Calu3 (cell line): ENCODE measurements at regions not wholly inside any gene's neighbourhood (a gene's known extent, or its start where the extent isn't known, plus 50 kb on each side); places are given as distances from the start of the nearest gene placed in this dataset.

Source experiments
- BruUV-seq: library from RNA; stranded (reverse); fragments of 400-500 nt; replicated peaks from 2 replicates; lab custom pipeline; 2021; lab: Mats Ljungman, UMichigan
- CTCF ChIA-PET: fragments of 300-600 bp; sonication (Branson Sonifier 250); formaldehyde crosslinking; loops from one replicate; lab custom pipeline; 2022; ENCODE audit warnings: antibody characterized with exemption; lab: Charles Lee
- DNase-seq: peaks from one replicate; pipeline ENCODE4 v3.0.0; 2022
- H3K27ac Mint-ChIP-seq: one replicate; pipeline ENCODE4 v1.8.0; 2022; ENCODE audit warnings: mixed read lengths; ENCODE audit not compliant: unreplicated experiment
- H3K27me3 Mint-ChIP-seq: one replicate; pipeline ENCODE4 v1.8.0; 2022; ENCODE audit warnings: mixed read lengths; ENCODE audit not compliant: unreplicated experiment
- H3K36me3 Mint-ChIP-seq: one replicate; pipeline ENCODE4 v1.8.0; 2022; ENCODE audit warnings: mild to moderate bottlenecking, moderate library complexity, mixed read lengths; ENCODE audit not compliant: insufficient read depth, unreplicated experiment
- H3K4me1 Mint-ChIP-seq: one replicate; pipeline ENCODE4 v1.8.0; 2022; ENCODE audit warnings: mild to moderate bottlenecking, low read depth, mixed read lengths; ENCODE audit not compliant: unreplicated experiment
- H3K4me3 Mint-ChIP-seq: one replicate; pipeline ENCODE4 v1.8.0; 2022; ENCODE audit warnings: mild to moderate bottlenecking, low read depth, moderate library complexity, mixed read lengths; ENCODE audit not compliant: unreplicated experiment
- H3K9me3 Mint-ChIP-seq: one replicate; pipeline ENCODE4 v1.8.0; 2022; ENCODE audit warnings: low read depth, mixed read lengths; ENCODE audit not compliant: unreplicated experiment
- intact Hi-C: fragments of 100-400 bp; cut with micrococcal nuclease; formaldehyde crosslinking; loops from one replicate; pipeline ENCODE4 v1.10.0; 2022; ENCODE audit not compliant: unreplicated experiment
- TF ChIP-seq, protein P1 (sequence below): fragments of 200-600 bp; IDR thresholded peaks from one replicate; pipeline ENCODE4 v1.8.0; 2022; ENCODE audit warnings: antibody characterized with exemption; ENCODE audit not compliant: unreplicated experiment

DNA sequence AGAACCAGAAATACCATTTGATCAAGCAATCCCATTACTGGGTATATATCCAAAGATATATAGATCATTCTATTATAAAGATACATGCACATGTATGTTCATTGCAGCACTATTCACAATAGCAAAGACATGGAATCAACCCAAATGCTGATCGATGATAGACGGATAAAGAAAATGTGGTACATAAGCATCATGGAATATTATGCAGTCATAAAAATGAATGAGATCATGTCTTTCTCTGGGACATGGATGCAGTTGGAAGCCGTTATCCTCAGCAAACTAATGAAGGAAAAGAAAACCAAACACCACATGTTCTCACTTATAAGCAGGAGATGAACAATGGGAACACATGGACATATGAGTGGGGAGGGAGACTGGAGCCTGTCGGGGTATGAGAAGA, 1540.9 kb upstream of the MIR17HG start:
- Mint-ChIP-seq H3K27me3 (no peaks in the 10 kb centered on the region), H3K36me3 (no peaks in the 10 kb centered on the region), H3K4me1 (no peaks in the 10 kb centered on the region), H3K4me3 (no peak overlapping the region), H3K27ac (no peak overlapping the region), H3K9me3 (no peaks in the 10 kb centered on the region)
- no TSS peak for BruUV-seq
- TF ChIP-seq, protein P1, sequence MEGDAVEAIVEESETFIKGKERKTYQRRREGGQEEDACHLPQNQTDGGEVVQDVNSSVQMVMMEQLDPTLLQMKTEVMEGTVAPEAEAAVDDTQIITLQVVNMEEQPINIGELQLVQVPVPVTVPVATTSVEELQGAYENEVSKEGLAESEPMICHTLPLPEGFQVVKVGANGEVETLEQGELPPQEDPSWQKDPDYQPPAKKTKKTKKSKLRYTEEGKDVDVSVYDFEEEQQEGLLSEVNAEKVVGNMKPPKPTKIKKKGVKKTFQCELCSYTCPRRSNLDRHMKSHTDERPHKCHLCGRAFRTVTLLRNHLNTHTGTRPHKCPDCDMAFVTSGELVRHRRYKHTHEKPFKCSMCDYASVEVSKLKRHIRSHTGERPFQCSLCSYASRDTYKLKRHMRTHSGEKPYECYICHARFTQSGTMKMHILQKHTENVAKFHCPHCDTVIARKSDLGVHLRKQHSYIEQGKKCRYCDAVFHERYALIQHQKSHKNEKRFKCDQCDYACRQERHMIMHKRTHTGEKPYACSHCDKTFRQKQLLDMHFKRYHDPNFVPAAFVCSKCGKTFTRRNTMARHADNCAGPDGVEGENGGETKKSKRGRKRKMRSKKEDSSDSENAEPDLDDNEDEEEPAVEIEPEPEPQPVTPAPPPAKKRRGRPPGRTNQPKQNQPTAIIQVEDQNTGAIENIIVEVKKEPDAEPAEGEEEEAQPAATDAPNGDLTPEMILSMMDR = no peak
- intact Hi-C loops = no loop called here
- CTCF ChIA-PET = no interaction called here
- no peak for DNase-seq

DNA sequence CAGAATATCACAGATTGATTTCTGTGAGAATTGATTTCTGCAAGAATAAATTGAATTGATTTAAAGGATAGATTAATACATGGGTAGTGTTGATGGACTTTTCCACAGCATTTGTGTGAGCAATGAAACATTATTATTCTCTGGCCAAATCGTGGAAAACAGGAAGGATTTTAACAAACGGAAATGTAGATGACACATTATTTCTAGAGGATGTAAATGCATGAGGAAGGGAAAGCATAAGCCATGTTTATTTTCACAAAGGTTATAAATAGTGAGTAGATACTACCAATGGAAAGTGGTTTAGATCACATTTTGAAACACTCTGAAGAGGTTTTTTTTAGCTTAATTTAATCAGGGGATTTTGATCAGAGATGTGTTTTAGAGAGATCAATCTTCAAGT, 1534.6 kb upstream of the MIR17HG start:
- CTCF ChIA-PET = no interaction called here
- no peak overlapping the region for H3K27ac Mint-ChIP-seq
- no peak overlapping the region for H3K4me3 Mint-ChIP-seq
- intact Hi-C loops = no loop called here
- no peaks in the 10 kb centered on the region for H3K27me3 Mint-ChIP-seq
- TF ChIP-seq, protein P1 = no peak
- peaks cover 5% of the 10 kb centered on the region for H3K9me3 Mint-ChIP-seq
- H3K36me3 Mint-ChIP-seq = no peaks in the 10 kb centered on the region
- no peak for DNase-seq
- no peaks in the 10 kb centered on the region for H3K4me1 Mint-ChIP-seq
- BruUV-seq = no TSS peak

GRCh38 chr13:89816404-89816803, 1531.1 kb upstream of the MIR17HG start:
- CTCF ChIA-PET = no interaction called here
- H3K27ac Mint-ChIP-seq = no peak overlapping the region

DNA sequence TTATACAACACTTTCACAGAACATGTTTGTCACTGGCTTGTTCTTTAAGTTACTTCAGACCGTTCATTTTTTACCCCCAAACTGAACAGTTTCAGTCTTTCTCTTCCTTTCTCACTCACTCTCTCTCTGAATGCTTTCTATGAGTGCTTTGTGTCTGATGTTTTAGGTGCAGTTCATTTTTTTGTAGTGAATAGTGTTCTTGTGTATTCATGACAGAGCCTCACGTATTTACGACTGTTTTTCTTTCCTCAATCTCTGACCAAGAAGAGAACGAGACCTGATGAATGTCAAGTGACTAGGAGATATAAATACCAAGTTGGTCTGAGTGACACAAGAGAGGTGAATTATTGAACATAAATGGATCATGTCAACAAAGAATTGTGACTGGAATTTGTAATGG, 1525.0 kb upstream of the MIR17HG start:
- Mint-ChIP-seq H3K27ac (no peak overlapping the region), H3K9me3 (peaks cover 1% of the 10 kb centered on the region), H3K4me3 (no peak overlapping the region), H3K4me1 (no peaks in the 10 kb centered on the region), H3K27me3 (no peaks in the 10 kb centered on the region), H3K36me3 (no peaks in the 10 kb centered on the region)
- TF ChIP-seq, protein P1 = no peak
- no TSS peak for BruUV-seq
- CTCF ChIA-PET = no interaction called here
- DNase-seq = no peak
- intact Hi-C loops = no loop called here

More at GRCh38 chr13:89816404-89816803, 1531.1 kb upstream of the MIR17HG start:
- intact Hi-C loops = no loop called here
- no peak for DNase-seq
- no TSS peak for BruUV-seq
- Mint-ChIP-seq H3K4me1 (no peaks in the 10 kb centered on the region), H3K9me3 (peaks cover 5% of the 10 kb centered on the region), H3K36me3 (no peaks in the 10 kb centered on the region), H3K27me3 (no peaks in the 10 kb centered on the region), H3K4me3 (no peak overlapping the region)
- TF ChIP-seq, protein P1 = no peak

- TF ChIP-seq, protein P1 = no peak
- Mint-ChIP-seq H3K9me3 (no peaks in the 10 kb centered on the region), H3K27me3 (no peaks in the 10 kb centered on the region), H3K4me3 (no peak overlapping the region), H3K27ac (no peak overlapping the region), H3K36me3 (no peaks in the 10 kb centered on the region), H3K4me1 (no peaks in the 10 kb centered on the region)
- intact Hi-C loops = no loop called here
- no peak for DNase-seq
- no TSS peak for BruUV-seq
- CTCF ChIA-PET = no interaction called here
These were observed 1519.9 kb upstream of the MIR17HG start for GRCh38 chr13:89827552-89827951.
